Prostate gland (tissue), 2 donors: ENCODE measurements at regions not wholly inside any gene's neighbourhood (a gene's known extent, or its start where the extent isn't known, plus 50 kb on each side); places are given as distances from the start of the nearest gene placed in this dataset.

Source experiments
- POLR2A ChIP-seq: fragments of 450-650 bp; IDR thresholded peaks from one replicate; pipeline ENCODE4 v1.6.1; 2016; ENCODE audit warnings: antibody characterized with exemption, mild to moderate bottlenecking
- TF ChIP-seq, protein P1 (sequence below), 4 experiments: fragments of 200-600 bp in 2 of 4; fragments of 450-650 bp in 2 of 4; sonication (generic) in 2 of 4; IDR thresholded peaks; 1 replicate in 3 of 4; 2 replicates in 1 of 4; pipeline ENCODE4 v1.5.1; 2016 to 2019; ENCODE audit warnings: antibody characterized with exemption in 4 of 4, mild to moderate bottlenecking in 2 of 4, moderate library complexity in 2 of 4

DNA sequence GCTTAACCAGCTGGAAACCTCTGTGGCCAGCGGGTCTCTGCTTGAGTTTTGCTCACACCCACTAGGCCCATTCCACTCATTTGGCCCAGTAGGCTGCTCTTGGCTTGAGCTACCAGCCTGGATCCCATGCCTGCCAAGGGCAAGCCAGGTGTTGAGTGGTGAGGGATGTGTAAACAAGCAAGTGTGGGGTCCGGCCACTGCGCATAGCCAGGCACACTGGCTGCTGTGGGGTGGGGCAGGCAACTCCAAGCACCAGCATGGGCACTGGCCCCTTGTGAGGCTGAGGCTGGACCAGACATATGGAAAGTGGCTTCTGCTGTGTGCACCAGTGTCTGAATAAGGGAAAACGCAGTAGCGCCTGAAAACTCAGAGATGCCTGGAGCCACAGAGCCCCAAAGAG lies 732.7 kb downstream of the NR4A2 start:
- TF ChIP-seq, protein P1, sequence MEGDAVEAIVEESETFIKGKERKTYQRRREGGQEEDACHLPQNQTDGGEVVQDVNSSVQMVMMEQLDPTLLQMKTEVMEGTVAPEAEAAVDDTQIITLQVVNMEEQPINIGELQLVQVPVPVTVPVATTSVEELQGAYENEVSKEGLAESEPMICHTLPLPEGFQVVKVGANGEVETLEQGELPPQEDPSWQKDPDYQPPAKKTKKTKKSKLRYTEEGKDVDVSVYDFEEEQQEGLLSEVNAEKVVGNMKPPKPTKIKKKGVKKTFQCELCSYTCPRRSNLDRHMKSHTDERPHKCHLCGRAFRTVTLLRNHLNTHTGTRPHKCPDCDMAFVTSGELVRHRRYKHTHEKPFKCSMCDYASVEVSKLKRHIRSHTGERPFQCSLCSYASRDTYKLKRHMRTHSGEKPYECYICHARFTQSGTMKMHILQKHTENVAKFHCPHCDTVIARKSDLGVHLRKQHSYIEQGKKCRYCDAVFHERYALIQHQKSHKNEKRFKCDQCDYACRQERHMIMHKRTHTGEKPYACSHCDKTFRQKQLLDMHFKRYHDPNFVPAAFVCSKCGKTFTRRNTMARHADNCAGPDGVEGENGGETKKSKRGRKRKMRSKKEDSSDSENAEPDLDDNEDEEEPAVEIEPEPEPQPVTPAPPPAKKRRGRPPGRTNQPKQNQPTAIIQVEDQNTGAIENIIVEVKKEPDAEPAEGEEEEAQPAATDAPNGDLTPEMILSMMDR (IDR thresholded peaks at IDR 0.05), result no peak
- no peak for TF ChIP-seq POLR2A
